Pancreas (tissue), 10 donors: ENCODE measurements at regions not wholly inside any gene's neighbourhood (a gene's known extent, or its start where the extent isn't known, plus 50 kb on each side); places are given as distances from the start of the nearest gene placed in this dataset.
A peak's percentile ranks its signal among the peaks of the same experiment; 100 is the strongest.
"Not testable (repeated sequence)": the region's sequence is repeated elsewhere in the genome, so short reads cannot be mapped to it uniquely, and the experiment has no call there.

ENCODE experiments used
- ATAC-seq, 4 donors: fragments of 200-7000 bp; cut with Tn5 transposase; one replicate each; pipeline versions ENCODE4 v1.8.0 to v1.9.1; 2020; ENCODE audit warnings: mild to moderate bottlenecking in 4 of 4, moderate library complexity in 4 of 4
- DNase-seq, 6 donors: peaks; one replicate each; pipeline ENCODE4 v3.0.0-alpha.2; 2020
- FAIRE-seq: peaks from 2 replicates; lab custom pipeline; 2012; peaks lifted over from hg19 to GRCh38; lab: Jason Lieb, UNC
- H3K27ac ChIP-seq, 4 donors: fragments of 200-600 bp; sonication (generic); 1 replicate in 3 of 4; 2 replicates in 1 of 4; pipeline versions ENCODE4 v1.5.0 to v1.8.0; 2020
- H3K27me3 ChIP-seq, 4 donors: fragments of 200-600 bp; one replicate each; pipeline ENCODE4 v1.8.0; 2021
- H3K36me3 ChIP-seq, 3 donors: fragments of 200-600 bp; sonication (generic) in 1 of 3; one replicate each; pipeline versions ENCODE4 v1.5.0 to v1.8.0; 2020 to 2021
- H3K4me1 ChIP-seq, 3 donors: fragments of 200-600 bp; one replicate each; pipeline ENCODE4 v1.8.0; 2021
- H3K4me3 ChIP-seq, 4 donors: fragments of 200-600 bp; sonication (generic) in 2 of 4; one replicate each; pipeline versions ENCODE4 v1.5.0 to v1.8.0; 2020 to 2021
- H3K9me3 ChIP-seq, 4 donors: fragments of 200-600 bp; one replicate each; pipeline ENCODE4 v1.8.0; 2021
- CTCF ChIP-seq, 4 donors: fragments of 200-600 bp; sonication (generic) in 3 of 4; IDR thresholded peaks; one replicate each; pipeline versions ENCODE4 v1.5.0 to v1.8.0; 2021; ENCODE audit warnings: antibody characterized with exemption in 4 of 4
- WGBS, 2 donors: extraction: QIAGEN DNeasy Blood & Tissue Kit; methylation state at CpG; one replicate each; pipeline ENCODE4 v1.1.7; 2013; 5-methylcytosine and 5-hydroxymethylcytosine counted together
- intact Hi-C, 3 donors: fragments of 100-400 bp; cut with DNase I; formaldehyde crosslinking; loops; one replicate each; pipeline versions ENCODE4 v1.11.1 to v1.14.2; 2022
- donor health status: healthy with polysubstance abuse.
- donor health status: DM: no; HTN: no; CAD: no; lungs with moderate emphysema.
- donor health status: DM: no; HTN: no; CAD: no.
- donor health status: control.
- donor health status: control.
- donor health status: Bipolar disorder and iron deficiency.
- donor health status: DM: yes; HTN: yes; CAD: no.
- donor health status: DM: no; HTN: no; CAD: no.
- donor health status: DM: no; HTN: no; CAD: no.
- donor health status: DM: yes; HTN: yes; CAD: no.

GRCh38 chrX:63281465-63281864 lies 69.7 kb downstream of the SPIN4 start:
- intact Hi-C loops = no loop called here
- WGBS, 2 donors = 51 to 74% methylated on average over 6 of the region's 6 CpGs
- no peak for TF ChIP-seq CTCF (IDR thresholded peaks at IDR 0.05)
- FAIRE-seq (no peak), ATAC-seq (no peak), DNase-seq (no peak)
- Histone ChIP-seq H3K27me3 (no peaks in the 10 kb centered on the region), H3K27ac (no peak overlapping the region), H3K9me3 (no peaks in the 10 kb centered on the region), H3K4me1 (no peaks in the 10 kb centered on the region), H3K36me3 (no peaks in the 10 kb centered on the region), H3K4me3 (no peak overlapping the region)

- H3K36me3 ChIP-seq, H3K27ac ChIP-seq, intact Hi-C loops, H3K27me3 ChIP-seq, H3K4me1 ChIP-seq, H3K9me3 ChIP-seq, FAIRE-seq, DNase-seq, H3K4me3 ChIP-seq, ATAC-seq: not testable (repeated sequence)
- 79 to 93% methylated on average over 3 of the region's 3 CpGs for WGBS, 2 donors
Observed at GRCh38 chrX:63277394-63277793, 73.7 kb downstream of the SPIN4 start.

GRCh38 chrX:63275127-63275526 lies 76.0 kb downstream of the SPIN4 start:
- H3K27me3 ChIP-seq = peaks cover 0 to 3% (median 0%) of the 10 kb centered on the region in 4 donors
- H3K4me1 ChIP-seq = no peaks in the 10 kb centered on the region
- no peak overlapping the region for H3K4me3 ChIP-seq
- FAIRE-seq = no peak
- H3K36me3 ChIP-seq = no peaks in the 10 kb centered on the region
- no peak overlapping the region for H3K27ac ChIP-seq
- DNase-seq = peak in 2 of 6 donors; percentile 63 to 75
- ATAC-seq = peak in 3 of 4 donors; percentile 64 to 83 (median 77)
- 35 to 38% methylated on average over 2 of the region's 2 CpGs for WGBS, 2 donors
- TF ChIP-seq CTCF (IDR thresholded peaks at IDR 0.05) = peak in 3 of 4 donors; percentile 22 to 53 (median 39)
- no peaks in the 10 kb centered on the region for H3K9me3 ChIP-seq
- intact Hi-C loops = no loop called here

- H3K36me3 ChIP-seq = no peaks in the 10 kb centered on the region
- H3K27ac ChIP-seq = no peak overlapping the region
- DNase-seq (no peak), FAIRE-seq (no peak), ATAC-seq (no peak)
- H3K9me3 ChIP-seq = no peaks in the 10 kb centered on the region
- intact Hi-C loops = no loop called here
- TF ChIP-seq CTCF (IDR thresholded peaks at IDR 0.05) = no peak
- WGBS, 2 donors = 88 to 98% methylated on average over 8 of the region's 8 CpGs
- H3K27me3 ChIP-seq = peaks cover 0 to 3% (median 0%) of the 10 kb centered on the region in 4 donors
- H3K4me3 ChIP-seq = no peak overlapping the region
- H3K4me1 ChIP-seq = no peaks in the 10 kb centered on the region
Observed at GRCh38 chrX:63270873-63271272, 80.3 kb downstream of the SPIN4 start.

GRCh38 chrX:63258144-63258543 lies 93.0 kb downstream of the SPIN4 start:
- H3K27ac ChIP-seq = no peak overlapping the region
- ATAC-seq (no peak), DNase-seq (no peak), FAIRE-seq (no peak)
- no peak overlapping the region for H3K4me3 ChIP-seq
- H3K4me1 ChIP-seq = no peaks in the 10 kb centered on the region
- H3K9me3 ChIP-seq = no peaks in the 10 kb centered on the region
- no peak for TF ChIP-seq CTCF (IDR thresholded peaks at IDR 0.05)
- no peaks in the 10 kb centered on the region for H3K27me3 ChIP-seq
- WGBS, 2 donors = 59 to 63% methylated on average over 1 of the region's 1 CpG
- intact Hi-C loops = no loop called here
- H3K36me3 ChIP-seq = no peaks in the 10 kb centered on the region
